Naive thymus-derived CD8-positive, alpha-beta T cell (primary cell): ENCODE measurements at regions not wholly inside any gene's neighbourhood (a gene's known extent, or its start where the extent isn't known, plus 50 kb on each side); places are given as distances from the start of the nearest gene placed in this dataset.

ENCODE experiments used
- ATAC-seq, 2 donors: fragments of 150-1000 bp; cut with Tn5 transposase in 1 of 2; sonication (Bioruptor Pico), chemical (Tn5 transposase) in 1 of 2; 1 replicate in 1 of 2; 2 replicates in 1 of 2; pipeline ENCODE4 v1.10.0; 2021; ENCODE audit warnings: mild to moderate bottlenecking in 2 of 2, moderate library complexity in 2 of 2
- POLR2A ChIA-PET: fragments of 350-600 bp; sonication (Branson Sonifier 250); formaldehyde crosslinking; loops from one replicate; lab custom pipeline; 2021; ENCODE audit warnings: antibody characterized with exemption; lab: Charles Lee
- DNase-seq, 10 donors: peaks; one replicate each; pipeline versions ENCODE4 v3.0.0 to v3.0.0-alpha.2; 2020 to 2022
- H3K27ac Mint-ChIP-seq, 10 donors: one replicate each; pipeline ENCODE4 v1.8.0; 2020 to 2022; ENCODE audit warnings: mild to moderate bottlenecking in 10 of 10, mixed read lengths in 10 of 10, moderate library complexity in 4 of 10, inconsistent platforms in 1 of 10
- H3K27me3 Mint-ChIP-seq, 5 donors: one replicate each; pipeline ENCODE4 v1.8.0; 2021 to 2022; ENCODE audit warnings: mixed read lengths in 5 of 5
- H3K36me3 Mint-ChIP-seq, 3 donors: one replicate each; pipeline ENCODE4 v1.8.0; 2020 to 2022; ENCODE audit warnings: mixed read lengths in 3 of 3, mild to moderate bottlenecking in 2 of 3, inconsistent platforms in 1 of 3
- H3K4me1 Mint-ChIP-seq, 4 donors: one replicate each; pipeline ENCODE4 v1.8.0; 2021 to 2022; ENCODE audit warnings: mixed read lengths in 4 of 4
- H3K4me3 Mint-ChIP-seq, 10 donors: one replicate each; pipeline ENCODE4 v1.8.0; 2020 to 2022; ENCODE audit warnings: mild to moderate bottlenecking in 10 of 10, mixed read lengths in 10 of 10, moderate library complexity in 6 of 10, inconsistent platforms in 1 of 10
- H3K9me3 Mint-ChIP-seq, 9 donors: one replicate each; pipeline ENCODE4 v1.8.0; 2020 to 2022; ENCODE audit warnings: mixed read lengths in 9 of 9, mild to moderate bottlenecking in 3 of 9, inconsistent platforms in 1 of 9, moderate library complexity in 1 of 9

DNA sequence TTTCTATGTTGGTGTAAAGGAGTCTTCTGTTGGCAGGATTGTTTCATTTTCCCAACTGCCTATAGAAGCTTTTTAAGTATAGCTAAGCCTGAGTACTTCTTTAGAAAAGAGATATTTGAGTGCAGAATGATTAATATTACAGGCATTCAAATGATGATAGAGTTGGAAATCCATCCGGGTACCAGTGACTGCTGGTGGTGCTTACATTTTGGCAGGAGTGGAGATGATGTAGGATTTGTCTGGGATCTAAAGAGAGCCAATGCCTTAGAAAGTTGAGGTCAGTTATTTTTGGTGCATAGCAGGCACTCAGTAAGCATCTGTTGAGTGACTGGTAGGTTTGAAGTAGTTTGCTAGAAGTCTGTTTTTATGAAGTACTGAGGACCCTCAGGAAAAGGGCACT, 433.5 kb downstream of the DMAC1 start:
- H3K27me3 Mint-ChIP-seq = peaks cover 0 to 1% (median 0%) of the 10 kb centered on the region in 5 donors
- H3K36me3 Mint-ChIP-seq = no peaks in the 10 kb centered on the region
- H3K9me3 Mint-ChIP-seq = no peaks in the 10 kb centered on the region
- DNase-seq = no peak
- POLR2A ChIA-PET = no interaction called here
- no peak overlapping the region for H3K27ac Mint-ChIP-seq
- H3K4me3 Mint-ChIP-seq = no peak overlapping the region
- no peak for ATAC-seq
- H3K4me1 Mint-ChIP-seq = no peaks in the 10 kb centered on the region

DNA sequence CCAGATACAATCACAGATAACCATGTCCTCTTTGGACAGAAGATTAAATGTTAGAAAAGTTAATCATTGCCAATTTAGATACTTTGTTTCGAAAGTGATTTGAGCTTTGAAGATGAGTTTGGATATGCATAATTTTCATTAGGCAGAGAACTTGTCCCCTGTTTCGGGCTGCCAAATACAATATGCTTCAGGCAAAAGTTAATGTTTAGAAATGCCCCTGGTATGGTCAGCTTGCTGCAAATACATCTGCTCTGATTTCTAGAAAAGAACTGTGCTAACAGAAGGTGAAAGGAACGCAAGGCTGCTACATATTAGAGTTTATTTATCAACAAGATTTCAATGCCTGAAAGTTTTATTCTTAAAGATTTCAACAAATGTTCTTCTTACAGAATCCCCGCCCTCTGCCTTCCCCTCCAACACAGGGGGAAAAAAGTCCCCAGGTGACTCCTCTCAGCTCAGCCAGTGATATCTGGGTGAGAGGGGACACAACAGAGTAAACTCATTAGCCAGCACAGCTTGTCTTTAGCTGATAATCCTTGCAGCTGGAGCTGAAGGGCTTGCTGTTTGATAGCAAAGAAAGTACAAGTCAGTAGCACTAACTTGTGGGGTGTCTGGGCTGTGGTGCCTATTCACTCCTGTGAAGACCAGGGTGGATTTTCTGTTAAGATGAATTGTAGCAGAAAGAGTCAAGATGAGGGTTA, 435.7 kb downstream of the DMAC1 start:
- POLR2A ChIA-PET = no interaction called here
- Mint-ChIP-seq H3K4me3 (no peak overlapping the region), H3K27me3 (peaks cover 0 to 10% (median 4%) of the 10 kb centered on the region in 5 donors), H3K9me3 (no peaks in the 10 kb centered on the region), H3K27ac (no peak overlapping the region), H3K36me3 (no peaks in the 10 kb centered on the region), H3K4me1 (no peaks in the 10 kb centered on the region)
- ATAC-seq (no peak), DNase-seq (no peak)

DNA sequence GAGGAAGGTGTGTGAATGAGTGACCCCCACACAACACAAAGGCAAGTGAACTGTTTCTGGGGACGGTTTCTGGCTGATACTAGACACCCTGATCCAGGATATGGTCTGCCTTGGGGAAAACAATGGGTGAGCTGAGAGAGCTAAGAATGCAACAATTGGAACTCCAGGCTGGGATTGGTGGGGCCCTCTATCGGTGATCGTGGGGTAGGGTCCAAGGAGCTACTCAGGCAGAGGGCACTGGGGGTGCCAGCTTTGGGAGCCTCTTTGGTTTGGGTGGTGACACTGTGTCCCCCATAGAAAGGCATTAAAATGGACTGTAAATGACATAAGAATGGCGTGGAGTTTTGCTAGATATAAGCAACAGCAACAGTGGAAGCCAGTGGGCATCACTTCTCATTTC, 439.1 kb downstream of the DMAC1 start:
- ATAC-seq (no peak), DNase-seq (no peak)
- Mint-ChIP-seq H3K9me3 (no peaks in the 10 kb centered on the region), H3K36me3 (no peaks in the 10 kb centered on the region), H3K27ac (peak overlapping the region in 2 of 10 donors; percentile 8 to 27), H3K4me1 (no peaks in the 10 kb centered on the region), H3K4me3 (no peak overlapping the region), H3K27me3 (peaks cover 3 to 21% (median 6%) of the 10 kb centered on the region in 5 donors)
- POLR2A ChIA-PET = no interaction called here

DNA sequence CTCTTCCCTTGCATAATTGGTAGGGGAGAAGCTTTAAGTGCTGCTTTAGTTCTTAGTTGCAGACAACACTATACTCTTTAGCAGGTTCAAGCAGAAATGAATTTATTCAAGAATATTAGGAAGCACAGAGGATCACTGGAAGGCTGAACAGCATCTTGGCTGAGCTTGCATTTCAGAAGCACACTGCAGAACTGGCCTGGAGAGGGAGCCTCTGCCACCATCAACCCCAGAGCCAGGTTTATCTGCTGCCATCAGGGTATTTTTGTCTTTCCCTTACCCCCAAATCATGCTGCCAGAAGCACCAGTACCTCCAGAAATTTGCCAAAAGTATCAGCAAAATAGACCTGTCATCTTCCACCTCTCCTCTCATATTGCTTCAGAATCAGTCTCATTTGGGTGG, 440.7 kb downstream of the DMAC1 start:
- no peaks in the 10 kb centered on the region for H3K4me1 Mint-ChIP-seq
- H3K27ac Mint-ChIP-seq = no peak overlapping the region
- POLR2A ChIA-PET = no interaction called here
- DNase-seq = no peak
- no peaks in the 10 kb centered on the region for H3K36me3 Mint-ChIP-seq
- no peak for ATAC-seq
- peaks cover 8 to 28% (median 15%) of the 10 kb centered on the region in 5 donors for H3K27me3 Mint-ChIP-seq
- no peaks in the 10 kb centered on the region for H3K9me3 Mint-ChIP-seq
- no peak overlapping the region for H3K4me3 Mint-ChIP-seq

DNA sequence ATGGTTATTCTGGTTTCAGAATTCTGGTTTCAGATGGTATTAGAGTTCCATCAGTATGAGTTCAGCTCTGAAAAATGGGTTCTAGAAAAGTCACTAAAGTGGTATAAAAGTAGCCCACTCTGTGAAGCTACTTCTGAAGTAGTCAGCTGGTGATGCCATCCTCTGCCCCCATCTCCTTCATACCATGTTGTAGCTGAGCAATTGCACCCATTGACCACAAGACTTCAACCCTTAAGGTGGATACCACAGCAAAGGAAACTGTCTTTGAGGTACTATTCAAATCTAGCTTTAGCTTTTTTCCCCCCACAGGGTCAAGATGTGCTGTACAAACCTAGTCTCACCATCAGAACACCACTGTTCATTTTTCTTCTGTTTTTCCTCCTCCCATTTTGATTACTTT, 444.9 kb downstream of the DMAC1 start:
- Mint-ChIP-seq H3K27me3 (peaks cover 13 to 40% (median 19%) of the 10 kb centered on the region in 5 donors), H3K9me3 (peaks cover 0 to 8% (median 3%) of the 10 kb centered on the region in 9 donors), H3K27ac (no peak overlapping the region), H3K4me1 (no peaks in the 10 kb centered on the region), H3K36me3 (no peaks in the 10 kb centered on the region), H3K4me3 (no peak overlapping the region)
- no peak for DNase-seq
- POLR2A ChIA-PET = no interaction called here
- no peak for ATAC-seq

DNA sequence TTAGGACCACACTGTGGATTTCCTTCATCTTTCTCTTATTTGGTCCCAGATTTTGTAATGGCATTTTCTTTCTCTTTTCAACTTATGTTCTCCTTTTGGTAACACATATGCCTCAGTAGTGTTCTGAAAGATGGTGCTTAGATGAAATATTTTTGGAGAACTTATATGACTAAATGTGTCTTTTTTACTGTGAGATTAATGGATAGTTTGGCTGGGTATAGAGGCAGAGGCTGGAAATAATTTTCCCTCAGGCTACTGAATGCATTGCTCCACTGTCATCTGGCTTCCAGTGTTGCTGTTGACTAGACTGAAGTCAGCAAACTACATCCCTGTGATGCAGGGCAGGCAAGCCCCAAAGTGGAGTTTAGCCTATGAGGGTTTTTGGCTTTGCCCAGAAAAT, 450.9 kb downstream of the DMAC1 start:
- H3K9me3 Mint-ChIP-seq = peaks cover 0 to 18% (median 5%) of the 10 kb centered on the region in 9 donors
- POLR2A ChIA-PET = no interaction called here
- H3K36me3 Mint-ChIP-seq = peaks cover 0 to 7% (median 0%) of the 10 kb centered on the region in 3 donors
- H3K27ac Mint-ChIP-seq = no peak overlapping the region
- H3K27me3 Mint-ChIP-seq = peaks cover 2 to 14% (median 9%) of the 10 kb centered on the region in 5 donors
- DNase-seq (no peak), ATAC-seq (no peak)
- no peaks in the 10 kb centered on the region for H3K4me1 Mint-ChIP-seq
- H3K4me3 Mint-ChIP-seq = no peak overlapping the region

DNA sequence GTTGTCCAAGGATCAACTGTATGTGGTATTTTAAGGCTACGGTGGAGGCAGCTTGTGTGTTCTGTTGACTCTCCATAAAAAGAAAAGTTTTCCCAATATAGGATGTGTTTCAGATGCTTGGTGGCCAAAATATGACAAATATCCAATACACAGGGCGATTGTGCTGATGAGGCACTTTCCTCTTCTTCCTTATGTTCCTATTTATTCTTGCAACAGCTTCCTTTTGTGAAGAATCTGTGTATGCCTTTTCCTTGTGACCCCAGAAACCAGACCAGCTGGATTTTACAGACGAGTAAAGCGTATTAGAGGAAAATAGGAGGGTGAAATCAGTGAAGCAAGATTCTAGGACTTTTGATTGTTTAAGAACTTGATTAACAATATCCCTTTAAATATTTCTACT, 452.0 kb downstream of the DMAC1 start:
- H3K4me3 Mint-ChIP-seq = no peak overlapping the region
- H3K27me3 Mint-ChIP-seq = peaks cover 2 to 13% (median 9%) of the 10 kb centered on the region in 5 donors
- POLR2A ChIA-PET = no interaction called here
- ATAC-seq = no peak
- no peak overlapping the region for H3K27ac Mint-ChIP-seq
- H3K36me3 Mint-ChIP-seq = peaks cover 0 to 7% (median 0%) of the 10 kb centered on the region in 3 donors
- H3K9me3 Mint-ChIP-seq = peaks cover 0 to 18% (median 5%) of the 10 kb centered on the region in 9 donors
- no peaks in the 10 kb centered on the region for H3K4me1 Mint-ChIP-seq
- DNase-seq = no peak

DNA sequence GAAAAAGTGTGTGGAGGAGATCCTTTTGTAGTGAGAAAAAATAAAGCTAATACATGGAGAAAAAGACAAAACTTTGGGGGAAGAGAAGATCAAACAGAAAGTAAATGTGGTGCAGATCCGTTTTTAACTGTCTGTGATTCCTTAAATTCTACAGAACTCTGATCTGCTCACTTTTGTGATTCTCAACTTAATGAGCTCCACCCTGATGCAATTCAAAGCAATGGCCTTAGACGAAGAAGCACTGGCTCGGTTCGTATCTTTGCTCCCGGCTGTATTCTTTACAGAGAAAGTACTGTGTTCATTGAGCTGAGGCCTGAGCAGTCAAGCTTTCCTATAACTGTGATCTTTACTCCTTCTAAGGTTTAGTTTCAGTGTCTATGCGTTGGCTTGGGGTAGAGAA, 453.4 kb downstream of the DMAC1 start:
- no peak for ATAC-seq
- Mint-ChIP-seq H3K27ac (no peak overlapping the region), H3K36me3 (peaks cover 0 to 7% (median 0%) of the 10 kb centered on the region in 3 donors), H3K4me1 (no peaks in the 10 kb centered on the region), H3K9me3 (peaks cover 0 to 18% (median 4%) of the 10 kb centered on the region in 9 donors), H3K4me3 (no peak overlapping the region), H3K27me3 (peaks cover 2 to 15% (median 7%) of the 10 kb centered on the region in 5 donors)
- DNase-seq = no peak
- POLR2A ChIA-PET = no interaction called here

GRCh38 chr9:7342736-7343135, 456.8 kb downstream of the DMAC1 start:
- Mint-ChIP-seq H3K27me3 (peaks cover 5 to 20% (median 16%) of the 10 kb centered on the region in 5 donors), H3K36me3 (no peaks in the 10 kb centered on the region), H3K27ac (no peak overlapping the region), H3K4me1 (no peaks in the 10 kb centered on the region), H3K4me3 (no peak overlapping the region), H3K9me3 (no peaks in the 10 kb centered on the region)
- POLR2A ChIA-PET = no interaction called here
- no peak for ATAC-seq
- DNase-seq = no peak

DNA sequence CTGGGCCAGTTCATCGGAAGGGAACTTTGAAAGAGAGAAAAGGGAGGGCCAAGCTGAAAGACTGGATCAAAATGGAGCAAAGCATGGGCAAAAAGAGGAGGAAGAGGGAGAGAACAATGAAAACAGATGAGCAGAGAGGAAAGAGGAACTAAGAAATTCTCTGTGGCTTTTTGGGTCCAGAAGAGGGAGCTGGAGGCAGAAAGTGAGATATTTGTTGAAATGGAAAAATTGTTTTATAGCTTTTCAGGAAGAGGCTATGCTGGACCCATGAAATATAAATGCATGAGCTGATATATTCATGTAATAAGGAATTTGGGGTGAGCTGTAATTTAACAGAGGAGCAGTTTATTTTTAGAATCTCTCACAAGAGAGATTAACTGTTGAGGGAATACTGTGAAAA, 457.3 kb downstream of the DMAC1 start:
- no peaks in the 10 kb centered on the region for H3K4me1 Mint-ChIP-seq
- H3K27ac Mint-ChIP-seq = no peak overlapping the region
- H3K36me3 Mint-ChIP-seq = no peaks in the 10 kb centered on the region
- H3K9me3 Mint-ChIP-seq = no peaks in the 10 kb centered on the region
- no peak overlapping the region for H3K4me3 Mint-ChIP-seq
- peaks cover 9 to 22% (median 18%) of the 10 kb centered on the region in 5 donors for H3K27me3 Mint-ChIP-seq
- no peak for ATAC-seq
- POLR2A ChIA-PET = no interaction called here
- DNase-seq = no peak

DNA sequence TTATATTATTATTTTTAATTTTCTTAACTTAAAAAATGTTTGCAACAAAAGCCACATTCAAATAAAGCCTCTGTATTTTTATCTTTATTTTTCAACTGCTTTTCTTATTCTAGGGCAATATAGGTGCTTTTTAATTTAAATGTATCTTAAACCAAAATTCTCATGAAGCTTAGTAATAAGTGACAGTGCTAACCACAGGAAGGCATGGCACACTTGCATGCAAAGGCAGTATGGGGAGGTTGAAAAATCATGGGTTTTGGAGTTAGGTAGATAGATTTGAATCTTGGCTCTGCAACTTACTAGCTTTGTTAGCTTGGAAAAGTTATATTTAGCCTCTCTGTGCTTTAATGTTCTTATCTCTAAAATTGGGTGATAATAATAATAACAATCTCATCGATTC, 458.0 kb downstream of the DMAC1 start:
- DNase-seq (no peak), ATAC-seq (no peak)
- H3K4me3 Mint-ChIP-seq = no peak overlapping the region
- no peaks in the 10 kb centered on the region for H3K4me1 Mint-ChIP-seq
- no peaks in the 10 kb centered on the region for H3K9me3 Mint-ChIP-seq
- H3K27me3 Mint-ChIP-seq = peaks cover 9 to 24% (median 18%) of the 10 kb centered on the region in 5 donors
- POLR2A ChIA-PET = no interaction called here
- H3K36me3 Mint-ChIP-seq = no peaks in the 10 kb centered on the region
- H3K27ac Mint-ChIP-seq = no peak overlapping the region

DNA sequence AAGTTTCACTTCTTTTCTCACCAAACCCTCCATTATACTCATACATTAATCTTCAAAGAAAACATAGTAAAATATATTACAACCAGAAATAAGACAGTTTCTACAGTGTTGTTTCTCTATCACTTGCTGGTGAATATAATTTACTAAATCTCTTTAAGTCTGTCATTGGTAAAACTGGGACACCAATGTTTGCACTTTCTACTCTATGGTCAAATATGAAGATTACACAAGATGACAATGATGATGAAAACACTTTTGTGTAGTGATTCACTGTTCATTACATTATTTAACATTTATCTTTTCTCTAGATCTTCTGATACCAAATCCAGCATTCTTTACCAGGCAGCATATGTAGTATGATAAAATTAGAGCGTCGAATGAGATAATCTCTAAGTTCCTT, 459.1 kb downstream of the DMAC1 start:
- Mint-ChIP-seq H3K4me1 (no peaks in the 10 kb centered on the region), H3K4me3 (no peak overlapping the region), H3K9me3 (no peaks in the 10 kb centered on the region), H3K27ac (no peak overlapping the region), H3K36me3 (no peaks in the 10 kb centered on the region), H3K27me3 (peaks cover 9 to 24% (median 18%) of the 10 kb centered on the region in 5 donors)
- POLR2A ChIA-PET = no interaction called here
- ATAC-seq (no peak), DNase-seq (no peak)

DNA sequence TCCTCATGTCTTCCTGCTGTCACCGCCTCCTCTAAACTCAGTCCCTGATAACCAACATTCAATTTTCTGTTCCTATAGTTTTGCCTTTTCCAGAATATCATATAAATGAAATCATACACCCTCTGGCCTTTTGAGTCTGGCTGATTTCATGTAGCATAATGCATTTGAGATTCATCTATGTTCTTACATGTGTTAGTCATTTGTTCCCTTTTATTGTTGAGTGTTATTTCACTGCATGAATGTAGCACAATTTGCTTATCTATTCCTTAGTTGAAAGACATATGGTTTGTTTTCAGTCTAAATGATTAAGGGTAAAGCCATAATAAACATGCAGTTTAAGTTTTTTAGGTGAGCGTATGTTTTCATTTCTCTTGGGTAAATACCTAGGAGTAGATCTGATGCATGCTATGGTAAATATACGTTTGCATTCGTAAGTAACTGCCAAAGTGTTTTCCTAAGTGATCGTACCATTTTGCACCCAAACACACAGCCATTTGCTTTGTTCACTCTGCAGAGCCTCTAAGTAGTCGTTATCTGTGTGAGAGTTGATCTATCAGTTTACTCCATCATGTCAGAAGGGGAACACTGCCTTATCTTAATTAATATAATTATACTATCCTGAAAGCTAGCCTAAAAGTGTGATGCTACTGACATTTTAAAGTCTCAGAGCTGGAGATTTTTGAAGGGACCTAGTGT, 460.8 kb downstream of the DMAC1 start:
- Mint-ChIP-seq H3K9me3 (no peaks in the 10 kb centered on the region), H3K4me1 (no peaks in the 10 kb centered on the region), H3K27me3 (peaks cover 7 to 20% (median 14%) of the 10 kb centered on the region in 5 donors), H3K27ac (no peak overlapping the region), H3K36me3 (no peaks in the 10 kb centered on the region), H3K4me3 (no peak overlapping the region)
- ATAC-seq (no peak), DNase-seq (no peak)
- POLR2A ChIA-PET = no interaction called here
